CD4-positive, alpha-beta T cell (primary cell): ENCODE measurements at regions not wholly inside any gene's neighbourhood (a gene's known extent, or its start where the extent isn't known, plus 50 kb on each side); places are given as distances from the start of the nearest gene placed in this dataset.

Experiments used
- ATAC-seq: fragments of 200-7000 bp; cut with Tn5 transposase; one replicate; pipeline ENCODE4 v1.10.0; 2022; ENCODE audit warnings: mild to moderate bottlenecking; ENCODE audit not compliant: poor library complexity
- CTCF ChIA-PET: fragments of 350-600 bp; sonication (Branson Sonifier 250); formaldehyde crosslinking; loops from one replicate; lab custom pipeline; 2021; ENCODE audit warnings: antibody characterized with exemption, inconsistent platforms; lab: Charles Lee
- POLR2A ChIA-PET: fragments of 350-600 bp; sonication (Branson Sonifier 250); formaldehyde crosslinking; loops from one replicate; lab custom pipeline; 2021; ENCODE audit warnings: antibody characterized with exemption, inconsistent platforms; lab: Charles Lee
- DNase-seq, 14 experiments: peaks; one replicate each; pipeline ENCODE4 v3.0.0-alpha.2; 2013 to 2020; ENCODE audit warnings: mixed read lengths in 2 of 14
- H3K27ac ChIP-seq, 2 donors: one replicate each; pipeline versions ENCODE4 v1.5.1 to v1.7.0; 2013; ENCODE audit warnings: low read length in 2 of 2, low read depth in 1 of 2, mild to moderate bottlenecking in 1 of 2
- H3K27me3 ChIP-seq, 2 experiments: 1 replicate in 1 of 2; 2 replicates in 1 of 2; pipeline versions ENCODE4 v1.6.1 to v1.7.0; 2013; ENCODE audit warnings: low read length in 2 of 2, control low read depth in 1 of 2, mild to moderate bottlenecking in 1 of 2, moderate library complexity in 1 of 2; ENCODE audit not compliant: insufficient read depth in 2 of 2, control insufficient read depth in 1 of 2
- H3K36me3 ChIP-seq: one replicate; pipeline ENCODE4 v1.6.1; 2013; ENCODE audit warnings: low read length, control low read depth; ENCODE audit not compliant: insufficient read depth
- H3K4me1 ChIP-seq: one replicate; pipeline ENCODE4 v1.6.1; 2013; ENCODE audit warnings: low read length, control low read depth; ENCODE audit not compliant: insufficient read depth
- H3K4me3 ChIP-seq: one replicate; pipeline ENCODE4 v1.5.1; 2013; ENCODE audit warnings: mild to moderate bottlenecking, low read length, moderate library complexity
- H3K9me3 ChIP-seq, 2 experiments: 1 replicate in 1 of 2; 2 replicates in 1 of 2; pipeline versions ENCODE4 v1.6.1 to v1.7.0; 2013; ENCODE audit warnings: low read length in 2 of 2, mild to moderate bottlenecking in 2 of 2, control low read depth in 1 of 2, moderate library complexity in 1 of 2; ENCODE audit not compliant: control insufficient read depth in 1 of 2, insufficient read depth in 1 of 2
- H3K27ac Mint-ChIP-seq: one replicate; pipeline ENCODE4 v1.8.0; 2020; ENCODE audit warnings: mixed read lengths
- H3K27me3 Mint-ChIP-seq: one replicate; pipeline ENCODE4 v1.8.0; 2021; ENCODE audit warnings: mixed read lengths
- H3K36me3 Mint-ChIP-seq: one replicate; pipeline ENCODE4 v1.8.0; 2021; ENCODE audit warnings: low read depth, mixed read lengths
- H3K4me1 Mint-ChIP-seq: one replicate; pipeline ENCODE4 v1.8.0; 2021; ENCODE audit warnings: low read depth, mixed read lengths
- H3K4me3 Mint-ChIP-seq: one replicate; pipeline ENCODE4 v1.8.0; 2020; ENCODE audit warnings: mild to moderate bottlenecking, mixed read lengths
- H3K9me3 Mint-ChIP-seq: one replicate; pipeline ENCODE4 v1.8.0; 2020; ENCODE audit warnings: mixed read lengths
- CTCF ChIP-seq: fragments of 200-600 bp; IDR thresholded peaks from one replicate; pipeline ENCODE4 v1.8.0; 2022; ENCODE audit warnings: antibody characterized with exemption, mild to moderate bottlenecking
- intact Hi-C, 2 experiments: fragments of 100-400 bp; cut with DNase I in 1 of 2; cut with micrococcal nuclease in 1 of 2; formaldehyde crosslinking; loops; one replicate each; pipeline versions ENCODE4 v1.15.1 to v1.9.0; 2023 to 2025; cut with DNase I, micrococcal nuclease

GRCh38 chr2:176991411-176991810 is 221.2 kb upstream of the HNRNPA3 start:
- H3K27ac ChIP-seq = no peak overlapping the region
- peaks cover 0 to 4% of the 10 kb centered on the region in 2 experiments for H3K9me3 ChIP-seq
- Mint-ChIP-seq H3K4me3 (no peak overlapping the region), H3K27ac (no peak overlapping the region), H3K27me3 (peaks cover 11% of the 10 kb centered on the region), H3K9me3 (peaks cover 3% of the 10 kb centered on the region), H3K36me3 (no peaks in the 10 kb centered on the region), H3K4me1 (no peaks in the 10 kb centered on the region)
- intact Hi-C loops = no loop called here
- POLR2A ChIA-PET = no interaction called here
- CTCF ChIA-PET = no interaction called here
- TF ChIP-seq CTCF = no peak
- no peak for ATAC-seq
- no peaks in the 10 kb centered on the region for H3K4me1 ChIP-seq
- no peak for DNase-seq
- no peaks in the 10 kb centered on the region for H3K36me3 ChIP-seq
- H3K4me3 ChIP-seq = no peak overlapping the region
- H3K27me3 ChIP-seq = peaks cover 0 to 3% of the 10 kb centered on the region in 2 experiments

- peaks cover 5% of the 10 kb centered on the region for H3K9me3 Mint-ChIP-seq
- intact Hi-C loops = no loop called here
- no peak overlapping the region for H3K4me3 ChIP-seq
- no peak overlapping the region for H3K27ac Mint-ChIP-seq
- ChIA-PET CTCF (no interaction called here), POLR2A (no interaction called here)
- no peaks in the 10 kb centered on the region for H3K27me3 ChIP-seq
- H3K27ac ChIP-seq = peak overlapping the region in 1 of 2 donors; percentile 41
- H3K4me3 Mint-ChIP-seq = no peak overlapping the region
- no peak for TF ChIP-seq CTCF
- H3K4me1 Mint-ChIP-seq = peaks cover 10% of the 10 kb centered on the region
- ATAC-seq (peak; percentile 34), DNase-seq (peak in 3 of 14 experiments; percentile 42 to 59 (median 55))
- H3K27me3 Mint-ChIP-seq = peaks cover 3% of the 10 kb centered on the region
- peaks cover 5% of the 10 kb centered on the region for H3K4me1 ChIP-seq
- H3K36me3 ChIP-seq = no peaks in the 10 kb centered on the region
- no peaks in the 10 kb centered on the region for H3K36me3 Mint-ChIP-seq
- H3K9me3 ChIP-seq = peaks cover 0 to 4% of the 10 kb centered on the region in 2 experiments
These were observed 215.4 kb upstream of the HNRNPA3 start for GRCh38 chr2:176997074-176997791.

GRCh38 chr2:176997792-176998169 is 214.8 kb upstream of the HNRNPA3 start:
- DNase-seq = no peak
- H3K4me1 Mint-ChIP-seq = peaks cover 10% of the 10 kb centered on the region
- no peak overlapping the region for H3K27ac Mint-ChIP-seq
- no peak overlapping the region for H3K4me3 Mint-ChIP-seq
- ChIA-PET POLR2A (no interaction called here), CTCF (no interaction called here)
- intact Hi-C loops = no loop called here
- peak overlapping the region in 1 of 2 donors; percentile 23 for H3K27ac ChIP-seq
- peaks cover 3% of the 10 kb centered on the region for H3K27me3 Mint-ChIP-seq
- H3K9me3 ChIP-seq = peaks cover 0 to 4% of the 10 kb centered on the region in 2 experiments
- H3K4me1 ChIP-seq = peaks cover 5% of the 10 kb centered on the region
- TF ChIP-seq CTCF = no peak
- no peak overlapping the region for H3K4me3 ChIP-seq
- no peaks in the 10 kb centered on the region for H3K27me3 ChIP-seq
- H3K9me3 Mint-ChIP-seq = peaks cover 5% of the 10 kb centered on the region
- no peaks in the 10 kb centered on the region for H3K36me3 ChIP-seq
- no peak for ATAC-seq
- H3K36me3 Mint-ChIP-seq = no peaks in the 10 kb centered on the region
